Pancreas (tissue), 10 donors: ENCODE measurements at regions not wholly inside any gene's neighbourhood (a gene's known extent, or its start where the extent isn't known, plus 50 kb on each side); places are given as distances from the start of the nearest gene placed in this dataset.

Source experiments
- ATAC-seq, 4 donors: fragments of 200-7000 bp; cut with Tn5 transposase; one replicate each; pipeline versions ENCODE4 v1.8.0 to v1.9.1; 2020; ENCODE audit warnings: mild to moderate bottlenecking in 4 of 4, moderate library complexity in 4 of 4
- DNase-seq, 6 donors: peaks; one replicate each; pipeline ENCODE4 v3.0.0-alpha.2; 2020
- FAIRE-seq: peaks from 2 replicates; lab custom pipeline; 2012; peaks lifted over from hg19 to GRCh38; lab: Jason Lieb, UNC
- H3K27ac ChIP-seq, 4 donors: fragments of 200-600 bp; sonication (generic); 1 replicate in 3 of 4; 2 replicates in 1 of 4; pipeline versions ENCODE4 v1.5.0 to v1.8.0; 2020
- H3K27me3 ChIP-seq, 4 donors: fragments of 200-600 bp; one replicate each; pipeline ENCODE4 v1.8.0; 2021
- H3K36me3 ChIP-seq, 3 donors: fragments of 200-600 bp; sonication (generic) in 1 of 3; one replicate each; pipeline versions ENCODE4 v1.5.0 to v1.8.0; 2020 to 2021
- H3K4me1 ChIP-seq, 3 donors: fragments of 200-600 bp; one replicate each; pipeline ENCODE4 v1.8.0; 2021
- H3K4me3 ChIP-seq, 4 donors: fragments of 200-600 bp; sonication (generic) in 2 of 4; one replicate each; pipeline versions ENCODE4 v1.5.0 to v1.8.0; 2020 to 2021
- H3K9me3 ChIP-seq, 4 donors: fragments of 200-600 bp; one replicate each; pipeline ENCODE4 v1.8.0; 2021
- WGBS, 2 donors: extraction: QIAGEN DNeasy Blood & Tissue Kit; methylation state at CpG; one replicate each; pipeline ENCODE4 v1.1.7; 2013; 5-methylcytosine and 5-hydroxymethylcytosine counted together
- intact Hi-C, 3 donors: fragments of 100-400 bp; cut with DNase I; formaldehyde crosslinking; loops; one replicate each; pipeline versions ENCODE4 v1.11.1 to v1.14.2; 2022
- TF ChIP-seq, protein P1 (sequence below), 4 donors: fragments of 200-600 bp; sonication (generic) in 3 of 4; IDR thresholded peaks; one replicate each; pipeline versions ENCODE4 v1.5.0 to v1.8.0; 2021; ENCODE audit warnings: antibody characterized with exemption in 4 of 4
- donor health status: healthy with polysubstance abuse.
- donor health status: DM: no; HTN: no; CAD: no; lungs with moderate emphysema.
- donor health status: DM: no; HTN: no; CAD: no.
- donor health status: control.
- donor health status: control.
- donor health status: Bipolar disorder and iron deficiency.
- donor health status: DM: yes; HTN: yes; CAD: no.
- donor health status: DM: no; HTN: no; CAD: no.
- donor health status: DM: no; HTN: no; CAD: no.
- donor health status: DM: yes; HTN: yes; CAD: no.

- ATAC-seq, result no peak
- no peak for FAIRE-seq
Observed at GRCh38 chr1:14504517-14504916, 94.0 kb upstream of the KAZN start.

DNA sequence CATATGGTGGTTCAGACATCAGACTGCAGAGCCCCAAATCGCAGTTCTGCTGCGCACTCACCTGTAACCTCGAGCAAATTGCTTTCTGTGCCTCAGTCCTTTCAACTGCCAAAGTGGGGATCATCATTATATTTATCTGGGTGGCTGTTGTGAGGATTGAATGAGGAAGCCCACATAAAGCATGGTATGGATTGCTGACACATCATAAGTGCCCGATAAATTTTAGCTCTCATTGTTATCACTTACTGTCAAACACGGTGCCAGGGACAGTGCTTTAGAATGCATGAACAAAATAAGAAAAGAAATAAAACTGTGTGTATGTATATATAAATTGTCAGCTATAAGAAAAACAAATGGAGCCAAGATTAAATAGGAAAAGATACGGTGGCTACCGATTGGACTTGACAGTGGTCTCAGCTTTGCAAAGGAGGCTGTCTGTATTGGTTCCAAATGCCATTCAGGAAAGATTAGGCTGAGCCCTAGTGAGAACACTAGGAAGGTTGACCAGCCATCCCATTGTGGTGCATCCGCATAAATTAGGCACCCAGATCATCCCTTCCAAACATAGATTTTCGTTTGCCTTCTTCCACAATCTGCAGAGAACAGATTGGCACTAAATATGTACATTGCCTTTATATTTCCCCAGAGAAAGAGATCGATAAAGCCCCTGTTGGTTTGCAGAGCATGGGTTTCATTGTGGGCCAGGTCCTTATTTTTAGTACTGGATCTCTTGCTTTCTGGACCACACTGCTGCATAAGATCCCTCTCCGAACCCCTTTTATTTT, 91.8 kb upstream of the KAZN start:
- Histone ChIP-seq H3K27ac (no peak overlapping the region), H3K4me1 (no peaks in the 10 kb centered on the region), H3K36me3 (no peaks in the 10 kb centered on the region), H3K9me3 (no peaks in the 10 kb centered on the region), H3K27me3 (no peaks in the 10 kb centered on the region), H3K4me3 (no peak overlapping the region)
- TF ChIP-seq, protein P1, sequence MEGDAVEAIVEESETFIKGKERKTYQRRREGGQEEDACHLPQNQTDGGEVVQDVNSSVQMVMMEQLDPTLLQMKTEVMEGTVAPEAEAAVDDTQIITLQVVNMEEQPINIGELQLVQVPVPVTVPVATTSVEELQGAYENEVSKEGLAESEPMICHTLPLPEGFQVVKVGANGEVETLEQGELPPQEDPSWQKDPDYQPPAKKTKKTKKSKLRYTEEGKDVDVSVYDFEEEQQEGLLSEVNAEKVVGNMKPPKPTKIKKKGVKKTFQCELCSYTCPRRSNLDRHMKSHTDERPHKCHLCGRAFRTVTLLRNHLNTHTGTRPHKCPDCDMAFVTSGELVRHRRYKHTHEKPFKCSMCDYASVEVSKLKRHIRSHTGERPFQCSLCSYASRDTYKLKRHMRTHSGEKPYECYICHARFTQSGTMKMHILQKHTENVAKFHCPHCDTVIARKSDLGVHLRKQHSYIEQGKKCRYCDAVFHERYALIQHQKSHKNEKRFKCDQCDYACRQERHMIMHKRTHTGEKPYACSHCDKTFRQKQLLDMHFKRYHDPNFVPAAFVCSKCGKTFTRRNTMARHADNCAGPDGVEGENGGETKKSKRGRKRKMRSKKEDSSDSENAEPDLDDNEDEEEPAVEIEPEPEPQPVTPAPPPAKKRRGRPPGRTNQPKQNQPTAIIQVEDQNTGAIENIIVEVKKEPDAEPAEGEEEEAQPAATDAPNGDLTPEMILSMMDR (IDR thresholded peaks at IDR 0.05), result no peak
- no peak for DNase-seq
- intact Hi-C loops, result no loop called here
- no peak for ATAC-seq
- WGBS, 2 donors, result 75 to 83% methylated on average over 11 of the region's 11 CpGs
- no peak for FAIRE-seq

More at GRCh38 chr1:14504517-14504916, 94.0 kb upstream of the KAZN start:
- intact Hi-C loops, result no loop called here
- no peaks in the 10 kb centered on the region for H3K27me3 ChIP-seq
- no peak overlapping the region for H3K4me3 ChIP-seq
- 58 to 59% methylated on average over 5 of the region's 5 CpGs for WGBS, 2 donors
- TF ChIP-seq, protein P1 (IDR thresholded peaks at IDR 0.05), result no peak
- no peak overlapping the region for H3K27ac ChIP-seq
- H3K9me3 ChIP-seq, result no peaks in the 10 kb centered on the region
- no peaks in the 10 kb centered on the region for H3K4me1 ChIP-seq
- DNase-seq, result no peak
- no peaks in the 10 kb centered on the region for H3K36me3 ChIP-seq

DNA sequence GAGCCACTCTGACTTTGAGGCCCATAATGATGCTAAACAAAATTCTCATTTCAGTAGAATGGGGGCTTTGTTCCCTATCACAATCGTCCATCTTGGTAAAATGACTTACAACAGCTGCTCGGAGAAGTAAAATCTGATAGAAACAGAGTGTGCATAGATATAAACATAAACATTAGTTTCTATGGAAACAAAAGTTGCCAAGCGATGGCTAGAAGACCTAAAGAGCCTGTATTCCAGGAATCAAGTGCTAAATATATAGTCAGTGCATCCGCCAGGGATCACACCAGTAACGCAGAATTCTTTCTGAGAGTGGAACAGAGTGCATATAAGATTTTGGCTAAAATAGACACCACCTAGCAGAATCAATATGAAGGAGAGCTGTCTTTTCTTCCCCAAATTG, 91.2 kb upstream of the KAZN start:
- Histone ChIP-seq H3K4me3 (no peak overlapping the region), H3K4me1 (no peaks in the 10 kb centered on the region), H3K9me3 (no peaks in the 10 kb centered on the region), H3K27me3 (no peaks in the 10 kb centered on the region), H3K36me3 (no peaks in the 10 kb centered on the region), H3K27ac (no peak overlapping the region)
- FAIRE-seq, result no peak
- no peak for ATAC-seq
- 56 to 60% methylated on average over 5 of the region's 5 CpGs for WGBS, 2 donors
- DNase-seq, result no peak
- intact Hi-C loops, result no loop called here
- TF ChIP-seq, protein P1 (IDR thresholded peaks at IDR 0.05), result no peak

- Histone ChIP-seq H3K4me1 (no peaks in the 10 kb centered on the region), H3K4me3 (no peak overlapping the region), H3K27ac (no peak overlapping the region), H3K9me3 (no peaks in the 10 kb centered on the region), H3K27me3 (no peaks in the 10 kb centered on the region), H3K36me3 (no peaks in the 10 kb centered on the region)
- no peak for DNase-seq
- WGBS, 2 donors, result 76 to 78% methylated on average over 6 of the region's 6 CpGs
- no peak for ATAC-seq
- no peak for FAIRE-seq
- TF ChIP-seq, protein P1 (IDR thresholded peaks at IDR 0.05), result no peak
- intact Hi-C loops, result no loop called here
Observed at GRCh38 chr1:14508613-14509012, 89.9 kb upstream of the KAZN start.

GRCh38 chr1:14511166-14511680, 87.3 kb upstream of the KAZN start:
- intact Hi-C loops, result no loop called here
- Histone ChIP-seq H3K27me3 (no peaks in the 10 kb centered on the region), H3K4me1 (no peaks in the 10 kb centered on the region), H3K4me3 (no peak overlapping the region), H3K9me3 (no peaks in the 10 kb centered on the region), H3K36me3 (no peaks in the 10 kb centered on the region), H3K27ac (no peak overlapping the region)
- TF ChIP-seq, protein P1 (IDR thresholded peaks at IDR 0.05), result no peak
- no peak for FAIRE-seq
- ATAC-seq, result peak in 1 of 4 donors; percentile 19
- WGBS, 2 donors, result 36 to 43% methylated on average over 2 of the region's 2 CpGs
- DNase-seq, result no peak
